SK-N-SH treated with all-trans-retinoic acid at 6 μM for 48 hours (cell line): ENCODE measurements at regions not wholly inside any gene's neighbourhood (a gene's known extent, or its start where the extent isn't known, plus 50 kb on each side); places are given as distances from the start of the nearest gene placed in this dataset.

ENCODE experiments used
- ARNTL ChIP-seq: fragments of 450-650 bp; formaldehyde crosslinking; IDR thresholded peaks from 2 replicates; pipeline ENCODE4 v1.5.0; 2020; ENCODE audit warnings: low read depth, mild to moderate bottlenecking, moderate library complexity, borderline replicate concordance
- CSRNP3 ChIP-seq: fragments of 250-450 bp; sonication (Bioruptor Pico); IDR thresholded peaks from 2 replicates; pipeline ENCODE4 v1.5.1; 2021; ENCODE audit warnings: mild to moderate bottlenecking, moderate library complexity
- GLIS3 ChIP-seq: fragments of 250-450 bp; sonication (Bioruptor Pico); IDR thresholded peaks from 2 replicates; pipeline ENCODE4 v1.5.0; 2020; ENCODE audit warnings: mild to moderate bottlenecking, moderate library complexity
- ISL1 ChIP-seq: fragments of 250-450 bp; sonication (Bioruptor Pico); IDR thresholded peaks from 2 replicates; pipeline ENCODE4 v2.1.2; 2022; ENCODE audit warnings: mild to moderate bottlenecking, moderate library complexity
- PATZ1 ChIP-seq: fragments of 250-450 bp; sonication (Bioruptor Pico); IDR thresholded peaks from 2 replicates; pipeline ENCODE4 v1.8.0; 2020; ENCODE audit warnings: mild to moderate bottlenecking, moderate library complexity, borderline replicate concordance
- POU6F1 ChIP-seq: fragments of 250-450 bp; sonication (Bioruptor Pico); IDR thresholded peaks from 2 replicates; pipeline ENCODE4 v1.8.0; 2021; ENCODE audit warnings: low read depth, mild to moderate bottlenecking, moderate library complexity, borderline replicate concordance
- ZC3H10 ChIP-seq: fragments of 250-450 bp; sonication (Bioruptor Pico); IDR thresholded peaks from 2 replicates; pipeline ENCODE4 v1.5.1; 2021; ENCODE audit warnings: mild to moderate bottlenecking, moderate library complexity
- ZFP3 ChIP-seq: fragments of 250-450 bp; sonication (Bioruptor Pico); IDR thresholded peaks from 2 replicates; pipeline ENCODE4 v1.5.0; 2020; ENCODE audit warnings: mild to moderate bottlenecking, moderate library complexity
- ZFP30 ChIP-seq: fragments of 450-650 bp; formaldehyde crosslinking; IDR thresholded peaks from 2 replicates; pipeline ENCODE4 v1.5.0; 2022; ENCODE audit warnings: mild to moderate bottlenecking, moderate library complexity

GRCh38 chr17:51560398-51560797 is 300.1 kb downstream of the UTP18 start:
- no peak for TF ChIP-seq ISL1 (CRISPR knock-in tag)
- no peak for TF ChIP-seq CSRNP3 (CRISPR knock-in tag)
- no peak for TF ChIP-seq ZFP3 (CRISPR knock-in tag)
- no peak for TF ChIP-seq PATZ1 (CRISPR knock-in tag)
- no peak for TF ChIP-seq ZC3H10 (CRISPR knock-in tag)
- no peak for TF ChIP-seq GLIS3 (CRISPR knock-in tag)
- TF ChIP-seq ARNTL, result no peak
- no peak for TF ChIP-seq ZFP30 (CRISPR knock-in tag)
- TF ChIP-seq POU6F1 (CRISPR knock-in tag), result no peak
